HL-60 (cell line): ENCODE measurements at regions not wholly inside any gene's neighbourhood (a gene's known extent, or its start where the extent isn't known, plus 50 kb on each side); places are given as distances from the start of the nearest gene placed in this dataset.

Experiments used
- CTCF ChIP-seq: IDR thresholded peaks from one replicate; pipeline ENCODE4 v1.5.1; 2011; ENCODE audit warnings: low read length, control low read depth, inconsistent platforms; ENCODE audit not compliant: insufficient read depth
- GABPA ChIP-seq: IDR thresholded peaks from 2 replicates; pipeline ENCODE4 v1.6.1; 2012; ENCODE audit warnings: low read depth
- POLR2AphosphoS5 ChIP-seq: IDR thresholded peaks from 2 replicates; pipeline ENCODE4 v1.6.1; 2012; ENCODE audit warnings: low read depth
- SPI1 ChIP-seq: IDR thresholded peaks from 2 replicates; pipeline ENCODE4 v1.6.1; 2012; ENCODE audit warnings: low read depth, mild to moderate bottlenecking, borderline replicate concordance
- TF ChIP-seq, protein P1 (sequence below): IDR thresholded peaks from 2 replicates; pipeline ENCODE4 v1.6.1; 2012; ENCODE audit warnings: low read depth; ENCODE audit not compliant: insufficient replicate concordance

DNA sequence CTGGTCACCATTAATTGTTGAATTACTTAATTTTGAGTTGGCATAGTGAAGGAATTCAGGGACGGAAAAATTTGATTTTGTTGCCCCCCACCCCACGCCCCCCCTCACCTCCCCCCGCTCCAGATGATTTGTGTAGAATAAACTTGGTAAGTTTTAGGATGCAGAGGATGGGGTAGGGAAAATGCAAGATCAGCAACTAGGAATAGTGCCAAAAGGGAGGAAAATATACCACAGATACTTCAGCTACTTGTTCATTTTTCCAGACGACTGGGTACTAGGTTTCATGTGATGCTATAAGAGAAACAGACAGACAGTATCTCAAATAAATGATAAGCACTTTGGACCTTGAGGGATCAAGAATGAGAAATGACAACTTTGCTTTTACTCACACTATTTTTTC lies 862.2 kb upstream of the SEMA6A start:
- no peak for TF ChIP-seq CTCF
- TF ChIP-seq POLR2AphosphoS5 = no peak
- no peak for TF ChIP-seq SPI1
- TF ChIP-seq, protein P1, sequence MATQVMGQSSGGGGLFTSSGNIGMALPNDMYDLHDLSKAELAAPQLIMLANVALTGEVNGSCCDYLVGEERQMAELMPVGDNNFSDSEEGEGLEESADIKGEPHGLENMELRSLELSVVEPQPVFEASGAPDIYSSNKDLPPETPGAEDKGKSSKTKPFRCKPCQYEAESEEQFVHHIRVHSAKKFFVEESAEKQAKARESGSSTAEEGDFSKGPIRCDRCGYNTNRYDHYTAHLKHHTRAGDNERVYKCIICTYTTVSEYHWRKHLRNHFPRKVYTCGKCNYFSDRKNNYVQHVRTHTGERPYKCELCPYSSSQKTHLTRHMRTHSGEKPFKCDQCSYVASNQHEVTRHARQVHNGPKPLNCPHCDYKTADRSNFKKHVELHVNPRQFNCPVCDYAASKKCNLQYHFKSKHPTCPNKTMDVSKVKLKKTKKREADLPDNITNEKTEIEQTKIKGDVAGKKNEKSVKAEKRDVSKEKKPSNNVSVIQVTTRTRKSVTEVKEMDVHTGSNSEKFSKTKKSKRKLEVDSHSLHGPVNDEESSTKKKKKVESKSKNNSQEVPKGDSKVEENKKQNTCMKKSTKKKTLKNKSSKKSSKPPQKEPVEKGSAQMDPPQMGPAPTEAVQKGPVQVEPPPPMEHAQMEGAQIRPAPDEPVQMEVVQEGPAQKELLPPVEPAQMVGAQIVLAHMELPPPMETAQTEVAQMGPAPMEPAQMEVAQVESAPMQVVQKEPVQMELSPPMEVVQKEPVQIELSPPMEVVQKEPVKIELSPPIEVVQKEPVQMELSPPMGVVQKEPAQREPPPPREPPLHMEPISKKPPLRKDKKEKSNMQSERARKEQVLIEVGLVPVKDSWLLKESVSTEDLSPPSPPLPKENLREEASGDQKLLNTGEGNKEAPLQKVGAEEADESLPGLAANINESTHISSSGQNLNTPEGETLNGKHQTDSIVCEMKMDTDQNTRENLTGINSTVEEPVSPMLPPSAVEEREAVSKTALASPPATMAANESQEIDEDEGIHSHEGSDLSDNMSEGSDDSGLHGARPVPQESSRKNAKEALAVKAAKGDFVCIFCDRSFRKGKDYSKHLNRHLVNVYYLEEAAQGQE = no peak
- TF ChIP-seq GABPA = no peak
